ENCODE measurements at regions not wholly inside any gene's neighbourhood (a gene's known extent, or its start where the extent isn't known, plus 50 kb on each side); places are given as distances from the start of the nearest gene placed in this dataset.

DNA sequence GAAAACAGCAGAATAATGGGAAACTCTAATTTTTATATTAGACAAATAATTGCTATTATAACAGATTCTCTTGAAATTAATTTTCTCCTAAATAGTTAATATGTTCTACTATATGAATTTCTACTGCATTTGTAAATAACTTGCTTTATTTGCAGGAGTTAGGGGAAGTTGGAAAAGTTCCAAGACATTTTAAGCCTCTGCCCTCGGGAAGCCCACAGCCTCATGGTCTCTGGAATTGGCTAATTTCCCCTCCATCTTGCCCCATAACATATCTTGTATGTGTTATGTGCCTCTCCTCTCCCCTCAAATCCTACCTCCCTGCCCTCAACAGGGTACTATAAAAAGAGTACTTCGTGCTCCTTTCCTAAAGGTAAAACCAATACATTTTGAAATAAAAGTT lies 271.4 kb upstream of the NR5A2 start:
- no peak for DNase-seq (ENCODE audit: low spot score)
- H2BK5ac ChIP-seq (ENCODE audit: low read length) = no peak overlapping the region
- peaks cover 0 to 2% of the 10 kb centered on the region in 2 donors for H3K9me3 ChIP-seq (replicated peaks in 1 of 2; ENCODE audit: control insufficient read depth in 2 of 2, insufficient read depth in 1 of 2, low read depth in 1 of 2, low read length in 2 of 2)
- H2AK5ac ChIP-seq (ENCODE audit: low read depth, low read length) = no peak overlapping the region
- H2BK15ac ChIP-seq (ENCODE audit: low read length) = no peak overlapping the region
- no peaks in the 10 kb centered on the region for H3K79me1 ChIP-seq (ENCODE audit: low read depth, low read length)
- H3K23ac ChIP-seq (ENCODE audit: low read depth, low read length, poor library complexity) = no peak overlapping the region
- no peak overlapping the region for H3K27ac ChIP-seq (replicated peaks; ENCODE audit: low read length)
- no peaks in the 10 kb centered on the region for H3K36me3 ChIP-seq (replicated peaks in 1 of 2; ENCODE audit: control insufficient read depth in 2 of 2, insufficient read depth in 2 of 2, low read length in 2 of 2)
- no peak overlapping the region for H3K14ac ChIP-seq (ENCODE audit: low read length)
- no CpG with 5 or more reads among the region's 2 CpGs for WGBS, 2 donors (ENCODE audit: extremely low coverage in 2 of 2, insufficient read length in 2 of 2, insufficient replicate concordance in 1 of 2)
- H2BK120ac ChIP-seq (ENCODE audit: low read depth, low read length) = no peak overlapping the region
- H3K4me3 ChIP-seq (ENCODE audit: low read length in 2 of 2) = no peak overlapping the region
- H2AFZ ChIP-seq (ENCODE audit: low read length) = no peak overlapping the region
- H3K27me3 ChIP-seq (ENCODE audit: control insufficient read depth in 3 of 3, insufficient read depth in 3 of 3, low read depth in 1 of 3, low read length in 3 of 3) = no peaks in the 10 kb centered on the region
- H3K18ac ChIP-seq (ENCODE audit: low read length) = no peak overlapping the region
- no peak overlapping the region for H3K9ac ChIP-seq (ENCODE audit: low read depth, low read length, poor library complexity)
- H3K4me1 ChIP-seq (ENCODE audit: control insufficient read depth in 2 of 2, insufficient read depth in 1 of 2, low read depth in 1 of 2, low read length in 2 of 2) = no peaks in the 10 kb centered on the region
- no peak overlapping the region for H4K91ac ChIP-seq (ENCODE audit: low read depth, low read length, poor library complexity)
- H3K4ac ChIP-seq (ENCODE audit: low read length) = no peak overlapping the region
- no peak overlapping the region for H4K8ac ChIP-seq (ENCODE audit: low read depth, low read length)
- H2BK12ac ChIP-seq (ENCODE audit: low read length) = no peak overlapping the region
- H3K4me2 ChIP-seq (ENCODE audit: insufficient read depth, low read length, poor library complexity, severe bottlenecking) = no peak overlapping the region

GRCh38 chr1:199758626-199759255 lies 268.8 kb upstream of the NR5A2 start:
- Histone ChIP-seq H2AK5ac (ENCODE audit: low read depth, low read length) (no peak overlapping the region), H2BK5ac (ENCODE audit: low read length) (no peak overlapping the region), H3K36me3 (replicated peaks in 1 of 2; ENCODE audit: control insufficient read depth in 2 of 2, insufficient read depth in 2 of 2, low read length in 2 of 2) (no peaks in the 10 kb centered on the region), H3K9ac (ENCODE audit: low read depth, low read length, poor library complexity) (no peak overlapping the region), H3K23ac (ENCODE audit: low read depth, low read length, poor library complexity) (no peak overlapping the region), H3K79me1 (ENCODE audit: low read depth, low read length) (no peaks in the 10 kb centered on the region), H3K18ac (ENCODE audit: low read length) (no peak overlapping the region), H4K8ac (ENCODE audit: low read depth, low read length) (no peak overlapping the region), H3K27ac (replicated peaks; ENCODE audit: low read length) (no peak overlapping the region), H3K27me3 (ENCODE audit: control insufficient read depth in 3 of 3, insufficient read depth in 3 of 3, low read depth in 1 of 3, low read length in 3 of 3) (no peaks in the 10 kb centered on the region), H2BK120ac (ENCODE audit: low read depth, low read length) (no peak overlapping the region), H3K4me1 (ENCODE audit: control insufficient read depth in 2 of 2, insufficient read depth in 1 of 2, low read depth in 1 of 2, low read length in 2 of 2) (no peaks in the 10 kb centered on the region), H2AFZ (ENCODE audit: low read length) (no peak overlapping the region), H2BK15ac (ENCODE audit: low read length) (no peak overlapping the region), H3K4me3 (ENCODE audit: low read length in 2 of 2) (no peak overlapping the region), H4K91ac (ENCODE audit: low read depth, low read length, poor library complexity) (no peak overlapping the region), H3K4me2 (ENCODE audit: insufficient read depth, low read length, poor library complexity, severe bottlenecking) (no peak overlapping the region), H3K4ac (ENCODE audit: low read length) (no peak overlapping the region), H2BK12ac (ENCODE audit: low read length) (no peak overlapping the region), H3K14ac (ENCODE audit: low read length) (no peak overlapping the region), H3K9me3 (replicated peaks in 1 of 2; ENCODE audit: control insufficient read depth in 2 of 2, insufficient read depth in 1 of 2, low read depth in 1 of 2, low read length in 2 of 2) (no peaks in the 10 kb centered on the region)
- DNase-seq (ENCODE audit: low spot score) = no peak
- WGBS, 2 donors (ENCODE audit: extremely low coverage in 2 of 2, insufficient read length in 2 of 2, insufficient replicate concordance in 1 of 2) = no CpG with 5 or more reads among the region's 3 CpGs

GRCh38 chr1:199759268-199759730 lies 268.2 kb upstream of the NR5A2 start:
- Histone ChIP-seq H3K23ac (ENCODE audit: low read depth, low read length, poor library complexity) (no peak overlapping the region), H3K36me3 (replicated peaks in 1 of 2; ENCODE audit: control insufficient read depth in 2 of 2, insufficient read depth in 2 of 2, low read length in 2 of 2) (no peaks in the 10 kb centered on the region), H2BK12ac (ENCODE audit: low read length) (no peak overlapping the region), H2BK120ac (ENCODE audit: low read depth, low read length) (no peak overlapping the region), H3K27me3 (ENCODE audit: control insufficient read depth in 3 of 3, insufficient read depth in 3 of 3, low read depth in 1 of 3, low read length in 3 of 3) (no peaks in the 10 kb centered on the region), H4K91ac (ENCODE audit: low read depth, low read length, poor library complexity) (no peak overlapping the region), H2AK5ac (ENCODE audit: low read depth, low read length) (no peak overlapping the region), H4K8ac (ENCODE audit: low read depth, low read length) (no peak overlapping the region), H3K9me3 (replicated peaks in 1 of 2; ENCODE audit: control insufficient read depth in 2 of 2, insufficient read depth in 1 of 2, low read depth in 1 of 2, low read length in 2 of 2) (no peaks in the 10 kb centered on the region), H3K4me3 (ENCODE audit: low read length in 2 of 2) (no peak overlapping the region), H3K14ac (ENCODE audit: low read length) (no peak overlapping the region), H2BK5ac (ENCODE audit: low read length) (no peak overlapping the region), H3K4ac (ENCODE audit: low read length) (no peak overlapping the region), H2AFZ (ENCODE audit: low read length) (no peak overlapping the region), H3K79me1 (ENCODE audit: low read depth, low read length) (no peaks in the 10 kb centered on the region), H3K4me2 (ENCODE audit: insufficient read depth, low read length, poor library complexity, severe bottlenecking) (no peak overlapping the region), H2BK15ac (ENCODE audit: low read length) (no peak overlapping the region), H3K9ac (ENCODE audit: low read depth, low read length, poor library complexity) (no peak overlapping the region), H3K27ac (replicated peaks; ENCODE audit: low read length) (no peak overlapping the region), H3K4me1 (ENCODE audit: control insufficient read depth in 2 of 2, insufficient read depth in 1 of 2, low read depth in 1 of 2, low read length in 2 of 2) (no peaks in the 10 kb centered on the region), H3K18ac (ENCODE audit: low read length) (no peak overlapping the region)
- DNase-seq (ENCODE audit: low spot score) = no peak
- WGBS, 2 donors (ENCODE audit: extremely low coverage in 2 of 2, insufficient read length in 2 of 2, insufficient replicate concordance in 1 of 2) = no CpG with 5 or more reads among the region's 3 CpGs

DNA sequence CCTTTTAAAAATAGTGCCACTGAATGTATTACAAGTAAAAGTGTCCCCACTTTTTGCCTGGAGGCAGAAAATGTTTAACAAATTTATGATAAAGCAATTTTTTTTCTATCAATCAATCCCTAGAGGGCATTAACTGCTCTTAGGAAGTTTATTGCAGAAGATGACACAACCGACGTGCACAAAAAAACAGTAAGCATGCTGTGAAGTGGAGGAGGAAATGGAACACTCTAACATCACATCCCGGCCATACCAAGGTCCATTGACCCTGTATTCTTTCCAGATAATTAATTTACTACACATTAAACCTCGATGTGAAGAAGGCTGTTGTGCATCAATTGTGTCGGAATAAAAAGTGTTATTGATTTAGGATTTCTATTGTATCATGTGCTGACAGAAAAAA lies 264.9 kb upstream of the NR5A2 start:
- no CpG with 5 or more reads among the region's 5 CpGs for WGBS, 2 donors (ENCODE audit: extremely low coverage in 2 of 2, insufficient read length in 2 of 2, insufficient replicate concordance in 1 of 2)
- no peak for DNase-seq (ENCODE audit: low spot score)
- H4K91ac ChIP-seq (ENCODE audit: low read depth, low read length, poor library complexity) = no peak overlapping the region

More for the DNA sequence above, 264.9 kb upstream of the NR5A2 start:
- Histone ChIP-seq H2BK120ac (ENCODE audit: low read depth, low read length) (no peak overlapping the region), H3K79me1 (ENCODE audit: low read depth, low read length) (no peaks in the 10 kb centered on the region), H3K27me3 (ENCODE audit: control insufficient read depth in 3 of 3, insufficient read depth in 3 of 3, low read depth in 1 of 3, low read length in 3 of 3) (no peaks in the 10 kb centered on the region), H3K18ac (ENCODE audit: low read length) (no peak overlapping the region), H3K4me2 (ENCODE audit: insufficient read depth, low read length, poor library complexity, severe bottlenecking) (no peak overlapping the region), H3K4me1 (ENCODE audit: control insufficient read depth in 2 of 2, insufficient read depth in 1 of 2, low read depth in 1 of 2, low read length in 2 of 2) (no peaks in the 10 kb centered on the region), H3K9me3 (replicated peaks in 1 of 2; ENCODE audit: control insufficient read depth in 2 of 2, insufficient read depth in 1 of 2, low read depth in 1 of 2, low read length in 2 of 2) (peaks cover 0 to 4% of the 10 kb centered on the region in 2 donors), H4K8ac (ENCODE audit: low read depth, low read length) (no peak overlapping the region), H2BK15ac (ENCODE audit: low read length) (no peak overlapping the region), H3K9ac (ENCODE audit: low read depth, low read length, poor library complexity) (no peak overlapping the region), H3K36me3 (replicated peaks in 1 of 2; ENCODE audit: control insufficient read depth in 2 of 2, insufficient read depth in 2 of 2, low read length in 2 of 2) (no peaks in the 10 kb centered on the region), H3K4me3 (ENCODE audit: low read length in 2 of 2) (no peak overlapping the region), H3K14ac (ENCODE audit: low read length) (no peak overlapping the region), H3K4ac (ENCODE audit: low read length) (no peak overlapping the region), H2AFZ (ENCODE audit: low read length) (no peak overlapping the region), H3K23ac (ENCODE audit: low read depth, low read length, poor library complexity) (no peak overlapping the region), H2BK5ac (ENCODE audit: low read length) (no peak overlapping the region), H3K27ac (replicated peaks; ENCODE audit: low read length) (no peak overlapping the region), H2AK5ac (ENCODE audit: low read depth, low read length) (no peak overlapping the region), H2BK12ac (ENCODE audit: low read length) (no peak overlapping the region)
